GM21737 (cell line): ENCODE measurements at regions not wholly inside any gene's neighbourhood (a gene's known extent, or its start where the extent isn't known, plus 50 kb on each side); places are given as distances from the start of the nearest gene placed in this dataset.

Experiments used
- ATAC-seq: cut with Tn5 transposase; IDR thresholded peaks from one replicate; pipeline ENCODE4 v1.9.1; 2021; ENCODE audit warnings: mild to moderate bottlenecking, moderate library complexity; ENCODE audit not compliant: unreplicated experiment

DNA sequence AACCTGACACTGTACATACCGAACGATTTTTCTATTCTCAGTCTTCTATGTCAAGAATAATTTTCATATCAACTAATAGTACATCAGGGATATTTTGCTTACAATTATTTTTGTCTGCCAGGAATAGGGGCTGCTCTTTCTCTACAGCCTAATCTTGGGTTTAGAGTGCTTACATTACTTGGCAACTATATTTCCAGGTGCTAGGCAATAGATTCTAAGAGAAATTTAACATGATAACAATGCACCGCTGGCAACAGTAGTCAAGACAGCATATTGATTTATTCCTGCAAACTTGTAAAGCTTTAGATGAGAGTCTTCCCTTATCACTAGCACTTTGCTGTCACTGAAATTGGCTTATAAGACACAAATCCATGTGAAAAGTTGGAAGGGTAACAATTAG lies 935.9 kb downstream of the CDH11 start:
- no peak for ATAC-seq

DNA sequence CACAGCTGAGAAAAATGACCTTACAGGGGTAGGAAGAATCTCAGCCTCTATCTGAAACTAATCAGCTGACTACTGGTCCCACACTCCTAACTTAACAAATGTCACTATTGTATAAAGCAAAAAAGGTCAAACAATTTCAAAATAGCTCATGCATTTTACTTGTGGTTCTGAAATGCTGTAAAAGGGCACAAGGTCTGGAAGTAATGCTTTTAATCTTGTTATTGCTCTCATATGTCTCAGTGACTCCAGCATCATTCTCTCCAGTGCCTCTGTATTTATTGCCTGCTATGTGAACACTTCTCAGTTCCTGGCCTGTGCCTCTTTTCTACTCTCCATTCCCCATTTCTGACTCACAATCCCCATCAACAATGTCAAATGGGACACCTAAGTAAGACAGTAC lies 937.7 kb downstream of the CDH11 start:
- ATAC-seq, result no peak

GRCh38 chr16:64182985-64183384 lies 938.9 kb downstream of the CDH11 start:
- ATAC-seq, result no peak

- ATAC-seq, result no peak
Observed at GRCh38 chr16:64181271-64181925, 940.5 kb downstream of the CDH11 start.

DNA sequence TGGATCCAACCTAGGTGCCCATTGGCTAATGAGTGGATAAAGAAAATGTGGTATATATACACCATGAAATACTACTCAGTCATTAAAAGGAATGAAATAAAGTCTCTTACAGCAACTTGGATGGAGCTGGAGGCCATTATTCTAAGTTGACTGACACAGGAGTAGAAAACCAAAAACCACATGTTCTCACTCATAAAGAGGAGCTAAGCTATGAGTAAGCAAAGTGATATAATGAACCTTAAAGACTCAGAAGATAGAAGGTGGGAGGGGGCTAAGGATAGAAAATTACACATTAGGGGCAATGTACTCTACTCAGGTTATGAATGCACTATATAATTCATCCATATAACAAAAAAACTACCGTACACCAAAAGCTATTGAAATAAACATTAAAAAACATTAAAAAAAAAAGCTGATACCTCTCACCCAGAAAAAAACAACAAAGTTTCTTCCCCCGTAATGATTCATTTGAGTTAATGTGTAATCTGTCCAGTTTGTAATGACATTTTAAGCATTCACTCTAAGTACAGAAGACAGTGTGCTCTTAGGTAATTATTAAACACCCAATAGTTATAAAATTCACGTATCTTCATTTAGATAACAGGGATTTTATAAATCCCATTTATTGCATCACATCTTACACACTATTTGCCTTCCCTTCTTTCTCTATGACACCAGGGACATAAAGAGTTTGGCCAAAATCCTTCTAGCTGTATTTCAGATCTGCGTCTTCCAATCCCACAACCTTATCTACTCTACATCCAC lies 941.5 kb downstream of the CDH11 start:
- no peak for ATAC-seq

GRCh38 chr16:64174327-64174726 lies 947.5 kb downstream of the CDH11 start:
- ATAC-seq, result no peak

GRCh38 chr16:64172652-64173051 lies 949.2 kb downstream of the CDH11 start:
- ATAC-seq, result no peak

DNA sequence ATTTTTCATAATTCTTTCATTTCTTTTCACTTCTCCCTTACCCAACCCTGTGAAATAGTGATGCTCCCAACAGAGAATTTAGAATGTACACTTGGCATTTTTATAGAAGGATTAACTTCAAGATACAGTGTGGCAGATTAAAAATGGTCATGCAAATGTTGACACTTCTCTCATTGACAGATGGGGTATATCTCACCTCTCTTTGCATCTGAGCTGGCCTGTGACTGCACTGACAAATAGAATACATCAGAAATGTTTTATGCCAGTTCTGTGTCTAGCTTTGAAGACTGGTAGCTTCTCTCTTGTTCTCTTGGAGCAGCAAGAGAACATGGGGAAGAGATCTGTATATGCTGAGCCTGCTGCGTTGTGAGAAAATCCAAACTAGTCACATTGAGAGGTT lies 949.6 kb downstream of the CDH11 start:
- no peak for ATAC-seq

DNA sequence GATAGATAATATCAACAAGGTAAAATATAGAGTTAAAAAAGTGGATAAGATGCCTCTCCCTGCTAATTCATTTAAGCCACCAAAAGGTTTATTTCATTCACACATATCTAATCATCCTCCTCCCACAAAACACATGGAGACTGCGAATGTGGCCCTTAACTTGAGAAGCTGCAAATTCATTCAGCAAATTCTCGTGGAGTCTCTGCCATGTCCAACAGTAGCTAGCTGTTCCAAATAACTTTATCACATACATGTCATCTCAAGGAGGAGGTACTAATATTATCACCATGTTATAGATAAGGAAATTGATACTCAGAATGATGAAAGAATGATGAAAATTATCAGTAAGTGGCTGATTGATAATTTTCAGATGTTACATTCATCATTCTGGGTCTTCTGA lies 950.2 kb downstream of the CDH11 start:
- ATAC-seq, result no peak

- ATAC-seq, result no peak
Observed at GRCh38 chr16:64168371-64168770, 953.5 kb downstream of the CDH11 start.

GRCh38 chr16:64167936-64168335 lies 953.9 kb downstream of the CDH11 start:
- ATAC-seq, result no peak

- ATAC-seq, result no peak
Observed at GRCh38 chr16:64165368-64165767, 956.5 kb downstream of the CDH11 start.

- ATAC-seq, result no peak
Observed at GRCh38 chr16:64162613-64163375, 959.1 kb downstream of the CDH11 start.

- no peak for ATAC-seq
Observed at GRCh38 chr16:64159976-64160375, 961.9 kb downstream of the CDH11 start.

DNA sequence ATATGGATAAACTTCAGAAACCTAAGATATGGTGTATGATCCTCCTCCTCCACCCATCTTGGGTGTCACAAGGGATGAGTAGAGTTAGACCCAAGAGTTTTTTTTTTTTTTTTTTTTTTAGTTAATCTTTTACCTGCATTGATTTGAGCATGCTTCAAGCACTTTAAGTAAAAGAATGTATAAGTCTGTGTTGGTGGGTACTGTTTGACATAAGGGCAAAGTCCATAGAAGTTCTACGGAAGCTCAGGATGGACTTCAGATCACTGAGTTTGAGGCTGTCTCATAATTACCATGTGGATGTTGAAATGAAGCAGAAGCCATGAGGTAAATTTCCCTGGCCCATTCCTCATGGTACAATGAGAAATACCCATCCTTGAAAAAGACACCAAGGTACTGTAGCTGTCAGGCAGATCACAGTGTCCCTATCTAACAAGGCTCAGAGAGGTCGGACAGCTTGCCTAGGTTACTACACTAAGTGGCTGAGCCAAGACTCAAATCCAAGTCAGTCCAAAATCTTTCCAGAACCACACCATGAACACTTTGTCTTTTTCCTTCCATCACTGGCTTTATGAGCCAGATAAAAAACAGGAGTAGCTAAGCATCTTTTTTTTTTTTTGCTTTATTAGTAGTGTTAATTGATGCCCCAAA lies 962.8 kb downstream of the CDH11 start:
- ATAC-seq, result no peak

DNA sequence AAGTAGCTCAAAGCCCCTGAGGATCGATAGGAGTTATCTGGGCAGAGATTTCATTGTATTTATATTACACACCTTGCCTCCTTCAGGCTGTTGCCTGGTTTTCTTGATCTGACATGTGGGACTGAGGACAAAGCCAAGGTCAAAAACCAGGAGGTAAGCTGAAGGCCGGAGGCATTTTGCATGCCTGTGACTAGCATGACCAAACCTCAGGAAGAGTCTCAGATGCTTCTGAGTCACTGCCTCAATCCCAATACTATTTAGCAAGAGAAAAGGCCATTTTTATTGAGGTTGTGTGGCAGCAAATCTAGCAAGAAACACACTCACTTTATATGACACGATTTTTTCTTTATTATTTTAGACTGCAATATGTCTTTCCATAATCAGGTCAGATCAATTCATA lies 968.1 kb downstream of the CDH11 start:
- ATAC-seq, result no peak

DNA sequence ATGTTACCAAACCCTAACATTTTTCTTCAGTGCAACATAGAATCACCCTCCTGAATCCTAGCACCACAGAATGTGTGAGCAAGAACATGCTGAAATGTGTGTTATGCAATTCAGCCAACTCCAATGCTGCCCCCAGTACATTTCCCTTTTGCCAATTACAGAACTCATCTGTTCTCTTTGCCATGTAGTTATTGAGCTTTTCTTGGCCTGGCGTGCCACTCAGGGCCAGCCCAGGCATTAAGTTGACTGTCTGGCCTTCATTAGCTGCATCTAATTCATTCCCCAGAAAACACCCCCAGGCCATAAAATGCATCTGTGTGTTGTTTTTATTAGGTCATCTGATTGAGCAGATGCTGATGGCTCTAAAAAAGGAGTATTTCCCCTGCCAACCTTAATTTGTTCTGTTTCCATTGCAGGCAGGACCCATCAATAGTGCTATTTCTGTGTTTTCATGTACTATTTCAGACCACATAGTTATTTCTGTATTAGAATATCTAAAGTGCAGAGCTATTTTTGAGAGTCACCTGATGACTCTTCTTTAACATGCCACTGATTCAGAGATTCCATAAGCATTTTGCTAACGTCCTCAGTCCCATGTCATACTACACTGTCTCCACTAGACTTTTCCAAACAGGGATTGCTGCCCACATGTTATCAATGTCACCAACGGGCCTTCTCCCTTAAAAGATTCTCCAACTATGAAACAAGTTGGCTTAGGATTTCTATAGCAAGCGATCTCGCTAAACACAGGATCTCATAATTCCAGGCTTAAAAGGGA lies 969.7 kb downstream of the CDH11 start:
- ATAC-seq, result no peak

DNA sequence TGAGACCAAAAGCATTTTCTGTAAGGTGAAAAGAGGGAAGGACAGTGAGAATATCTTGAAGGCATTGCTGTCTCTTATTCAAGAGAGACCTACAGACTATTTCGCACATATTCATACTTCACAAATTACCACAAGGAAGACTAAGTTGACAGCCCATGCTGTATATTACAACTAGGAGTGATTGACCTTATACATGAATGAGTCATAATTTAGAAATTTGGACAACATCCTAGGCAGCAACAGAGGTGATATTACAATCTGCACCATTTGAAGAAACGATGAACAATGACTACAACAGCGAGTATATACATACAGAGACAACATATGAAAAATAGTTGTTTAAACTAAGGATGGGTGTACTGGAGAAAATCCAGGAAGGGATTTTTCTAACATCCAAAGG lies 971.7 kb downstream of the CDH11 start:
- ATAC-seq, result no peak

DNA sequence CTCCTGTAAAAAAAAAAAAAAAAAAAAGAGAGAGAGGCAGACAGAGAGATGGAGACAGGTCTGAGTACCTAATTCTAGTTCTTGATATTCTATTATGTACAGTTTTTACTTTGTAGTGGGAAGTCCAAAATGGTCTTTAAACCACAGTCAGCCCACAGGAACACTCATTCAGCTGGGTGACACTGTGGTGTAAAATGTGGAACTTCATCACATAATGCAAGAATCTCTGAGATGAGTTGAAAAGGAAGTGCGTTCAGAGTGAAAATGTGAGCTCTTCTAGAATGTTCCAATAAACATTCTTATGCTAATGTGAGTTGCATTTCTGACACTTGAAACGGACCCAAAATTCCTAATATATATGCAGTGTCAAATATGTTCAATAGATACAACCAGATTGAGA lies 972.1 kb downstream of the CDH11 start:
- no peak for ATAC-seq

- no peak for ATAC-seq
Observed at GRCh38 chr16:64148356-64148755, 973.5 kb downstream of the CDH11 start.

DNA sequence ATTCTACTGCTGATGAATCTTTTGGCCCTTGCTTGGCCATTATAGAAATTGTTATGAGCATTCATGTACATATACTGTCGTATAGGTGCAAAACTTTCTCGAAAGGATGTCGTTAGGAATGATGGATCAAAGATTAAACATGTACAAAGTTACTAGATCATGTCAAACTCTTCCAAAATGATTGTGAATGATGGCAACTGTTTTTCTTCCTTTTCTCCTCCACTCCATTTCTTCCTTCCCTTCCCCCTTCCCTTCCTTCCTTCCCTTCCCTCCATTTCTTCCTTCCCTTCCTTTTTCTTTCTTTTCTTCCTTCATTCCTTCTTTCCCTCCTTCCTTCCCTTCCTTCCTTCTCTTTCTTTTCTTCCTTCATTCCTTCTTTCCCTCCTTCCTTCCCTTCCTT lies 973.9 kb downstream of the CDH11 start:
- ATAC-seq, result no peak
